Liver (tissue), 3 donors: ENCODE measurements at regions not wholly inside any gene's neighbourhood (a gene's known extent, or its start where the extent isn't known, plus 50 kb on each side); places are given as distances from the start of the nearest gene placed in this dataset.

Experiments
- RAD21 ChIP-seq, 2 donors: IDR thresholded peaks; 2 replicates each; pipeline ENCODE4 v1.6.1; 2016; ENCODE audit warnings: antibody characterized with exemption in 2 of 2, mild to moderate bottlenecking in 2 of 2
- SP1 ChIP-seq: IDR thresholded peaks from 2 replicates; pipeline ENCODE4 v1.6.1; 2018; ENCODE audit warnings: antibody characterized with exemption, mild to moderate bottlenecking
- TF ChIP-seq, protein P1 (sequence below): IDR thresholded peaks from 2 replicates; pipeline ENCODE4 v1.6.1; 2016; ENCODE audit warnings: antibody characterized with exemption, mild to moderate bottlenecking
- TF ChIP-seq, protein P2 (sequence below): IDR thresholded peaks from 2 replicates; pipeline ENCODE4 v1.6.1; 2016; ENCODE audit warnings: antibody characterized with exemption
- TF ChIP-seq, protein P3 (sequence below): fragments of 150-350 bp; IDR thresholded peaks from 2 replicates; pipeline ENCODE4 v1.5.1; 2017; ENCODE audit warnings: improper control_type of control experiment, low read depth, low read length; ENCODE audit not compliant: missing input control
- donor health status: healthy.
- donor health status: healthy.

GRCh38 chr1:232137066-232137465 lies 492.9 kb downstream of the SIPA1L2 start:
- TF ChIP-seq, protein P1, sequence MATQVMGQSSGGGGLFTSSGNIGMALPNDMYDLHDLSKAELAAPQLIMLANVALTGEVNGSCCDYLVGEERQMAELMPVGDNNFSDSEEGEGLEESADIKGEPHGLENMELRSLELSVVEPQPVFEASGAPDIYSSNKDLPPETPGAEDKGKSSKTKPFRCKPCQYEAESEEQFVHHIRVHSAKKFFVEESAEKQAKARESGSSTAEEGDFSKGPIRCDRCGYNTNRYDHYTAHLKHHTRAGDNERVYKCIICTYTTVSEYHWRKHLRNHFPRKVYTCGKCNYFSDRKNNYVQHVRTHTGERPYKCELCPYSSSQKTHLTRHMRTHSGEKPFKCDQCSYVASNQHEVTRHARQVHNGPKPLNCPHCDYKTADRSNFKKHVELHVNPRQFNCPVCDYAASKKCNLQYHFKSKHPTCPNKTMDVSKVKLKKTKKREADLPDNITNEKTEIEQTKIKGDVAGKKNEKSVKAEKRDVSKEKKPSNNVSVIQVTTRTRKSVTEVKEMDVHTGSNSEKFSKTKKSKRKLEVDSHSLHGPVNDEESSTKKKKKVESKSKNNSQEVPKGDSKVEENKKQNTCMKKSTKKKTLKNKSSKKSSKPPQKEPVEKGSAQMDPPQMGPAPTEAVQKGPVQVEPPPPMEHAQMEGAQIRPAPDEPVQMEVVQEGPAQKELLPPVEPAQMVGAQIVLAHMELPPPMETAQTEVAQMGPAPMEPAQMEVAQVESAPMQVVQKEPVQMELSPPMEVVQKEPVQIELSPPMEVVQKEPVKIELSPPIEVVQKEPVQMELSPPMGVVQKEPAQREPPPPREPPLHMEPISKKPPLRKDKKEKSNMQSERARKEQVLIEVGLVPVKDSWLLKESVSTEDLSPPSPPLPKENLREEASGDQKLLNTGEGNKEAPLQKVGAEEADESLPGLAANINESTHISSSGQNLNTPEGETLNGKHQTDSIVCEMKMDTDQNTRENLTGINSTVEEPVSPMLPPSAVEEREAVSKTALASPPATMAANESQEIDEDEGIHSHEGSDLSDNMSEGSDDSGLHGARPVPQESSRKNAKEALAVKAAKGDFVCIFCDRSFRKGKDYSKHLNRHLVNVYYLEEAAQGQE: no peak
- TF ChIP-seq SP1 (no peak), RAD21 (IDR thresholded peaks at IDR 0.05) (no peak)
- TF ChIP-seq, protein P2, sequence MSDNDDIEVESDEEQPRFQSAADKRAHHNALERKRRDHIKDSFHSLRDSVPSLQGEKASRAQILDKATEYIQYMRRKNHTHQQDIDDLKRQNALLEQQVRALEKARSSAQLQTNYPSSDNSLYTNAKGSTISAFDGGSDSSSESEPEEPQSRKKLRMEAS: no peak
- TF ChIP-seq, protein P3, sequence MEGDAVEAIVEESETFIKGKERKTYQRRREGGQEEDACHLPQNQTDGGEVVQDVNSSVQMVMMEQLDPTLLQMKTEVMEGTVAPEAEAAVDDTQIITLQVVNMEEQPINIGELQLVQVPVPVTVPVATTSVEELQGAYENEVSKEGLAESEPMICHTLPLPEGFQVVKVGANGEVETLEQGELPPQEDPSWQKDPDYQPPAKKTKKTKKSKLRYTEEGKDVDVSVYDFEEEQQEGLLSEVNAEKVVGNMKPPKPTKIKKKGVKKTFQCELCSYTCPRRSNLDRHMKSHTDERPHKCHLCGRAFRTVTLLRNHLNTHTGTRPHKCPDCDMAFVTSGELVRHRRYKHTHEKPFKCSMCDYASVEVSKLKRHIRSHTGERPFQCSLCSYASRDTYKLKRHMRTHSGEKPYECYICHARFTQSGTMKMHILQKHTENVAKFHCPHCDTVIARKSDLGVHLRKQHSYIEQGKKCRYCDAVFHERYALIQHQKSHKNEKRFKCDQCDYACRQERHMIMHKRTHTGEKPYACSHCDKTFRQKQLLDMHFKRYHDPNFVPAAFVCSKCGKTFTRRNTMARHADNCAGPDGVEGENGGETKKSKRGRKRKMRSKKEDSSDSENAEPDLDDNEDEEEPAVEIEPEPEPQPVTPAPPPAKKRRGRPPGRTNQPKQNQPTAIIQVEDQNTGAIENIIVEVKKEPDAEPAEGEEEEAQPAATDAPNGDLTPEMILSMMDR: no peak
